ENCODE measurements at regions not wholly inside any gene's neighbourhood (a gene's known extent, or its start where the extent isn't known, plus 50 kb on each side); places are given as distances from the start of the nearest gene placed in this dataset.

DNA sequence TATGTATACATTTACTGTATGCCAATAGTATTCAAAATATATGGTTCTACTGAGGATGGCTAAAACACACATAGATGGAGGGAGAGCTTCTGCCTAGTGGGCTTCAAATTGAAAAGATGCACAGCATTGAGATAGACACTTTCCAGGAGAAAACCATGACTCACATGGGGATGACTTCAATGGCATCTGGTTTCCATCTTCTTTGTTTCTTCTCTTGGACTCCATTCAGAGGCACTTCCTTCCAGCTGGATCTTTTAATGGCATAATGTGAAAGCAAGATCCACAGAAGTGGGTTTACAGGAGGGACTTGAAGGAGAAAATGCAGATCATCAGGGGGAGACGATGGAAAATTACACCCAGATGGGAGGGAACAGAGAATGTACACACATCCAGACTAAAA lies 84.9 kb downstream of the ZNF365 start:
- TF ChIP-seq, protein P1, sequence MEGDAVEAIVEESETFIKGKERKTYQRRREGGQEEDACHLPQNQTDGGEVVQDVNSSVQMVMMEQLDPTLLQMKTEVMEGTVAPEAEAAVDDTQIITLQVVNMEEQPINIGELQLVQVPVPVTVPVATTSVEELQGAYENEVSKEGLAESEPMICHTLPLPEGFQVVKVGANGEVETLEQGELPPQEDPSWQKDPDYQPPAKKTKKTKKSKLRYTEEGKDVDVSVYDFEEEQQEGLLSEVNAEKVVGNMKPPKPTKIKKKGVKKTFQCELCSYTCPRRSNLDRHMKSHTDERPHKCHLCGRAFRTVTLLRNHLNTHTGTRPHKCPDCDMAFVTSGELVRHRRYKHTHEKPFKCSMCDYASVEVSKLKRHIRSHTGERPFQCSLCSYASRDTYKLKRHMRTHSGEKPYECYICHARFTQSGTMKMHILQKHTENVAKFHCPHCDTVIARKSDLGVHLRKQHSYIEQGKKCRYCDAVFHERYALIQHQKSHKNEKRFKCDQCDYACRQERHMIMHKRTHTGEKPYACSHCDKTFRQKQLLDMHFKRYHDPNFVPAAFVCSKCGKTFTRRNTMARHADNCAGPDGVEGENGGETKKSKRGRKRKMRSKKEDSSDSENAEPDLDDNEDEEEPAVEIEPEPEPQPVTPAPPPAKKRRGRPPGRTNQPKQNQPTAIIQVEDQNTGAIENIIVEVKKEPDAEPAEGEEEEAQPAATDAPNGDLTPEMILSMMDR (IDR thresholded peaks at IDR 0.05), result no peak
- intact Hi-C loops (cut with DNase I), result no loop called here
- no peak for ATAC-seq

DNA sequence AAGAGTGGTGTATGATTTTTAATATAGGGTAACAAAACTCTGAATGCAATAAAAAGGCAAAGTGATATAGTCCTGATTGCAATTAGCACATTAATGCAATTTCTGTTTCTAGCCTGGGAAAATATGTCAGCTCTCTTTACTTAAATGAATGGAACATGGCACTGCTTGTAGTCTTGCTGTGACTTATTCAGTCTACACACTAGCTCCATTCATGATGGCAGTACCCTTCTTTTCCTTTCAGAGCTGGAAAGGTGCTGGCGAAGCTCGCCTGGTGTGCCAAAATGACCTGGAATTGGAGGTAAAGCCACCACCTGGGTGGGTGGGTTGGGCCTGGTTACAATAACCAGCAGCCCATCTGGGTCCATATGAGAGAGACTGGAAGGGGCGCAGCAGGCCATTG lies 85.3 kb downstream of the ZNF365 start:
- no peak overlapping the region for H3K27ac ChIP-seq
- ATAC-seq (no peak), DNase-seq (no peak)
- H3K4me1 ChIP-seq, result peaks cover 10% of the 10 kb centered on the region
- no peaks in the 10 kb centered on the region for H3K9me3 ChIP-seq
- intact Hi-C loops (cut with DNase I), result no loop called here
- TF ChIP-seq, protein P1 (IDR thresholded peaks at IDR 0.05), result no peak
- no peaks in the 10 kb centered on the region for H3K27me3 ChIP-seq (ENCODE audit: low read depth)
- no peaks in the 10 kb centered on the region for H3K36me3 ChIP-seq
- no peak overlapping the region for H3K4me3 ChIP-seq

More for the DNA sequence above, 84.9 kb downstream of the ZNF365 start:
- Histone ChIP-seq H3K36me3 (no peaks in the 10 kb centered on the region), H3K27ac (no peak overlapping the region), H3K27me3 (ENCODE audit: low read depth) (no peaks in the 10 kb centered on the region), H3K4me1 (peaks cover 14% of the 10 kb centered on the region), H3K4me3 (no peak overlapping the region), H3K9me3 (no peaks in the 10 kb centered on the region)
- no peak for DNase-seq

DNA sequence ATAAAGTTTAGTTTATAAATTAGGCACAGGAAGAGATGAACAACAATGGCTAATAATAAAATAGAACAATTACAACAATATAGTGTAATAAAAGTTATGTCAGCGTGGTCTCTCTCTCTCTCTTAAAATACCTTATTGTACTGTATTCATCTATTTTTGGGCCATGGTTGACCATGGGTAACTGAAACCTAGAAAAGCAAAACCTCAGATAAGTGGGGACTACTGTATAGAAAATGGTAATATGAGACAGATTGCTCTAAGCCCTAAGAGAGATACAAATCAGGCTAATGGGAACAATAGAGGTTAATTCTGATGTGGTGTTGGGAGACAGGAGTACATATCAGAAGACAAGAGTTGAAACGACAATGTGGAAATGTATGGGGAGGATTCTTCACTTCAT lies 86.2 kb downstream of the ZNF365 start:
- TF ChIP-seq, protein P1 (IDR thresholded peaks at IDR 0.05), result no peak
- Histone ChIP-seq H3K9me3 (peaks cover 3% of the 10 kb centered on the region), H3K4me3 (no peak overlapping the region), H3K4me1 (peaks cover under 1% of the 10 kb centered on the region), H3K27ac (no peak overlapping the region), H3K27me3 (ENCODE audit: low read depth) (no peaks in the 10 kb centered on the region), H3K36me3 (no peaks in the 10 kb centered on the region)
- ATAC-seq, result no peak
- DNase-seq, result no peak
- intact Hi-C loops (cut with DNase I), result no loop called here

DNA sequence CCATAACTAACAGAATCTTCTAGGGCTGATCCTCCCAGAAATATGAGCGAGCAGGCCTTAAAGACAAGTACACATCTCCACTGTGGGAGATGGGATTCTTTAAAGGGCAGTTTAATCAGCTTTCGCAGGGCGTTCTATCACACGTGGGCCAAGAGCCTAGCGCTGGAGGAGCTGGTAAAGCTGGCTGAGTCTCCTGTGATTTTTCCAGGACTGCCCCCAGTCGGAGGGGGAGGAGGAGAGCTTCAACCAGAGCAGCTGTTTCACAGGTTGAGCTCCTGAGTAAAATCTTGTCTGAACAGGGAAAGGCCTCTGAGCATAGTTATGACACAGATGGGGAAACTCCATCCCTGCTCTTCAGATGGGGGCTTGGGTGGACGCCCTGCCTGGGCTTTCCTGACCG lies 87.0 kb downstream of the ZNF365 start:
- TF ChIP-seq, protein P1 (IDR thresholded peaks at IDR 0.05), result no peak

DNA sequence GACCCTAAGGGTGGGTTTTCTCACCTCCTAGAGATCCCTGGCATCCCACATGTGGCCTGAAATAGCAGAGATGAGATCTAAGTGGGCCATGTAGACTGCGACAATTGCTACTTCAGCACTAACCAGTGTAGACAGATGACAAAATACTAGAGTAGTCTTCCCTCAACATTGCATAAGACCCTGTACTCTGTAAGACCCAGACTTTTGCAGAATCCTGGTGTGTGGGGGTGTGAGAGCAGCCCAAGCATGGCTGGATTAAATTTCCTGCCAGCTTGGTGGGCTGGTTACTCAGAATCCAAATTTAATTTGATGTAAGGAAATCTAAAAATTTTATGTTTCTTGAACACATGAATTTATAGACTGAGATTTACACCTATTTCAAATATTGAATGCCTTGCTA lies 88.3 kb downstream of the ZNF365 start:
- Histone ChIP-seq H3K27ac (no peak overlapping the region), H3K9me3 (peaks cover 8% of the 10 kb centered on the region), H3K36me3 (no peaks in the 10 kb centered on the region), H3K4me3 (no peak overlapping the region), H3K27me3 (ENCODE audit: low read depth) (no peaks in the 10 kb centered on the region), H3K4me1 (no peaks in the 10 kb centered on the region)
- intact Hi-C loops (cut with DNase I), result no loop called here
- TF ChIP-seq, protein P1 (IDR thresholded peaks at IDR 0.05), result no peak
- ATAC-seq (no peak), DNase-seq (no peak)

More for the DNA sequence above, 87.0 kb downstream of the ZNF365 start:
- ATAC-seq (no peak), DNase-seq (no peak)
- Histone ChIP-seq H3K9me3 (peaks cover 8% of the 10 kb centered on the region), H3K4me3 (no peak overlapping the region), H3K4me1 (no peaks in the 10 kb centered on the region), H3K27ac (no peak overlapping the region), H3K27me3 (ENCODE audit: low read depth) (no peaks in the 10 kb centered on the region), H3K36me3 (no peaks in the 10 kb centered on the region)
- intact Hi-C loops (cut with DNase I), result no loop called here

DNA sequence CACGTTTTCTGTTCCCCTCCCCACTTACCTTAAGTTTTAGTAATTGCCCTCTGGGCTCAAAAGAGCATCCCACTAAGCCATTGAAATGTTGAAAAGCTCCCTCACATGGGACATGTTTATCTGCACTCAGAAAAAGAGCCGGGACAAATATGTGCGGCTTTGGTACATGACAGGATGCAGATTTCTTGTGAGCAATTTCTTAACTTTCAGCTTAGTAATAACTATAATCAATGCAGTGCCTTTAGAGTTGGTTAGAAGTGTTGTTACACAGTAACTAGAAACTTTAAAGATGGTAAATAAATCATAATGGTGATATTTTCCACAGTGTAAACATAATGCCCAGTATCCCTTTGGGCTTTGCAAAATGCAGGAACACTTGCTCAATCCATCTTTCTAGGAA lies 89.2 kb downstream of the ZNF365 start:
- Histone ChIP-seq H3K36me3 (no peaks in the 10 kb centered on the region), H3K9me3 (peaks cover 8% of the 10 kb centered on the region), H3K4me1 (no peaks in the 10 kb centered on the region), H3K27ac (no peak overlapping the region), H3K27me3 (ENCODE audit: low read depth) (no peaks in the 10 kb centered on the region), H3K4me3 (no peak overlapping the region)
- DNase-seq (no peak), ATAC-seq (no peak)
- intact Hi-C loops (cut with DNase I), result no loop called here
- TF ChIP-seq, protein P1 (IDR thresholded peaks at IDR 0.05), result no peak
